NCI-H2107 (cell line): ENCODE measurements at regions not wholly inside any gene's neighbourhood (a gene's known extent, or its start where the extent isn't known, plus 50 kb on each side); places are given as distances from the start of the nearest gene placed in this dataset.
"Not testable (repeated sequence)": the region's sequence is repeated elsewhere in the genome, so short reads cannot be mapped to it uniquely, and the experiment has no call there.

ENCODE experiments used
- DNase-seq: peaks from one replicate; lab custom pipeline; 2025; lab: John Stamatoyannopoulos, UW

- not testable (repeated sequence) for DNase-seq
Observed at GRCh38 chr16:52104993-52105392, 441.9 kb downstream of the TOX3 start.

DNA sequence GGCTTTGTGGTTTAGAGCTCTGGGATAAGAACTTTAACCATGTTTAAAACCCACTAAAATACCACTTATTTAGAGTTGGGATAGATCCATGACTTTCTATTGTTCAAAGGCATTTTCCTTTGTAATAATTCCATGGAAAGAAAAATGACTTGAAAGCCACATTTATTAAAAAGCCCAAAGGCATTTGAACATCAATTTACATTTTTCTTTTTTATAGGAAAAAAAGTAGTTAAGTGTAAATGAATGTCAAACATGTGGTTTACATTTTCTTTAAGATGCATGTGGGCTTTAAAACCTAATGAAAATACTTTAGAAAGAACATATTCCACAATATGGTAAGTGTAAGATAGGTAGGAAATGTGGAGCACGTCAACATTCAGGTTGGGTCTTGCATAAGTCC is 443.2 kb downstream of the TOX3 start:
- no peak for DNase-seq

DNA sequence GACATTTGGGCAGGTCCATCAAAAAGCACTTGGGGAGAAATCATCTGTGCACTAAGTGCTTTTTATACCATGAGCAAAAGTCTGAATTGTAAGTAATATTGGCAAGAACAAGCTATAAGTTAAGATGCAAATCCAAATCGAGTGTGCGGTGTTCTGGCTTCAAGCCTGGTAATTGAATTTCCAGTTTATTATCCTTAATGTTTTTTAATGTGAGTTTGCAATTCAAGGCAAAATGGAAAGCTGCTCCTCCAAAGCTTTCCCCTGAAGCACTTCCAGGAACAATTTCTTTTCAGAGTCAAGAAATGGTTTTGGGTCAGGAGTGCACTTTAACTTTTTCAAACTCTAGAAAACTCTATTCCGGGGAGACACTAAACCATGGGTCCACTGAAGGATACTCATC is 445.7 kb downstream of the TOX3 start:
- no peak for DNase-seq

- no peak for DNase-seq
Observed at GRCh38 chr16:52099382-52099781, 447.6 kb downstream of the TOX3 start.

GRCh38 chr16:52095471-52095870 is 451.5 kb downstream of the TOX3 start:
- no peak for DNase-seq

- no peak for DNase-seq
Observed at GRCh38 chr16:52092126-52092525, 454.8 kb downstream of the TOX3 start.

DNA sequence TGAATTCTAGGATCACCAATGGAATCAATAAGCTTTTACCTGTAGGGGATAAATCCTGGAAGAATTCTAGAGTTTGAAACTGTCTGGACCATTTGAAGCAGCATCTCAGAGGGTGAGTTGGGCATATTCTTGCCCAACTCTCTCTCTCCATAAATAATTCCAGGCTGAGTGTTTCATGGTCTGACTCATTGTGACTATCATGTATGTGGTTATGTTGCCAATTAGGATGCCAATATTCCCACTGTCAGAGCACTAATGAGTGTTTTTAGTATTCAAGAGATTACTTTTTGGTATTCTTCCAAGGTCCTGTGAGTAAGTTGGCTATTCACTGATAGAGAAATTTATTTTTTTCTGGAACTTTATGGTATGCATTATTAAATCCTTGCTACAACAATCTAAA is 456.9 kb downstream of the TOX3 start:
- no peak for DNase-seq

DNA sequence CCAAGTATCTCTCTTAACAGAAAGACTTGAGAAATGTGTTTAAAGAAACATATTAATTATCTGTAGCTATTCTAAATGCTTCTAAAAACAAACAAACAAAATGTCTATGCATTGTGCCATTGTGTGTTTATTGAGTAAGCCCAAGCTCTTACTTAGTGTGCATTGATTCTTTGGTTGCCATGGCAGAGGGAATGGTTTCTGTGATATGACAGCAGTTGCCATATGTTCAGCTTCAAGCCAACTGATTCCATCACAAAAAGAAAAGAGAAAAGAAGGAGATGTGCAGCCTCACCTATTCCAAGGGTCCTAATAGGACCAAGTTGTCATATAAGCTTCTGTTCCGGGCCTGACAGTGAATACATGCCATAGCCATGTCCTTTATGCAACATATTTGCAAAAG is 457.5 kb downstream of the TOX3 start:
- no peak for DNase-seq

DNA sequence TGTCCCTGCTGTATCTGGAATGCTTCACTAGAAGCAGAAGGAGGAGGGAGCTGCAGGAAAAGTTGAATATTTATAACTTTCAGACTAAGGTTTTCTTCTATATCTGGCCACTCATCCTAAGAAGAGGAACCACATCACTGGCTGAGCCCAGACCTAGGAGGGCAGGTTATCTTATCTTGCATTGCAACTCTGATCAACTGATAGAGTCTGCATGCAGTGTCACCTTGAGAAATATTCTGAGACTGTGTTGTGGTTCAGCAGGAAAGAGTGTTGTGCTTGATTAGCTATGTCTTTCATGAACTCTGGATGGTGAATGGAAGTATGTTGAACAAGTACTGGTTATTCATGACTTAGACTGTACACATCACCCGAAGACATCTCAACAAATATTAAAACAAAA is 460.0 kb downstream of the TOX3 start:
- DNase-seq = no peak

DNA sequence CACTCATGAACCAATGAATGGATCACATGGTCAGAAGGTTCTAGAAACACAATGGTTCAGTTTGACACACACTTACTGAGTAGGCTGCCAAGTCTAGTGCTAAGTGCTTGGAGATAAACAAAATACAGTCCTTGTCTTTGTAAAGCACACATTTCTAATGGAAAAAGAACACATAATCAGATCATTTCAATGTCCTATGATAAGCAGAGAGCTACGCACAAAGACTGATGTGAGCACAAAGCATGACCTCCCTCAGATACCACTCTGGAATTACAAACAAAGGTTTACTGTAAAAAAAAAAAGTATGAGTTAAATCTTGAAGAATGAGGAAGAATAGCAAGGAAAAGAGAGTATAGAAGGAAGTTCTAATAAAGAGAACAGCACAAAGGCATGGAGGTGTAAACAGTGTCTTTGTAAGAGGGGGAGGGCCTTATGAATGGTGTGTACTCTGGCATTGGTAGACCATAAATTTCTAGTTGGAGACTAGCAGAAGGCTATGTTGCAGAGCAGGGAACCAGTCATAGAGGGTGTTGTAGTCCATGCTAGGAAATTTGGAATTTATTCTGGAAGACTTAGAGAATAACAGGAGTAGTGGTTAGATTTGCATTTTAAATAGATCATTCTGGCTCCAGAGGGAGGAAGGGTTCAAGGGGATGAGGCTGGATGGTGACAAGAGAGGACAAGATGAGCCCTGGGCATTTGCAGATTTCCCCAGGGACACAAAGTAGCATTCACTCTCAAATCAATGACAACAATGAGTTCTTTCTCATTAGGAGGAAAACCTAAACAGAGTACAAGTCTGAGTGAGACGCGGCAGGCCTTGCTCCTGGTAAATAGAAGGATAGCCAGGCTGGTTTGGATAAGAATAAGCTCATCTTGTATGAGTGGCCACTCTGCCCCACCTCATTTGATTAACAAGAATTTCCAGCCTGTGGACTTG is 468.0 kb downstream of the TOX3 start:
- DNase-seq = no peak

DNA sequence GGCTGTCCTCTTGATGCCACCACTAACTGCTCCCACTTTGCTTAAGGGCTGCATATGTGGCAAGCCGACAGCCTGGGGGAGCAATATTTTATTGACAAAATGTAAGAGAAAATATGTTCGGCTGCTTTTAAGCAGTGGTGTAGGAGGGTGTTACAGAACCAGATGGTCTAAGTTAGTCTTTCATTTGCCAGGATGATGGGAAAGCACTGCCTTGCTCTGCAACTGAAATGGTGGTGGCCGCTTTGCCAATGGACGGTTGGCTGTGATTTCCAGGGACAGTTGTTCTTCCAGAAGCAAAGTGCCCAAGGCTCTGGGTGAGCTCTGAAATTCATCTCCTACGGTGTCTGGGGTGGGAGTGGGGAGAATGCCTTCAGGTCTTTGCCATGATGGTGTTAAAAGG is 469.3 kb downstream of the TOX3 start:
- no peak for DNase-seq

GRCh38 chr16:52076801-52077201 is 470.1 kb downstream of the TOX3 start:
- no peak for DNase-seq

GRCh38 chr16:52076332-52076731 is 470.6 kb downstream of the TOX3 start:
- no peak for DNase-seq

GRCh38 chr16:52074133-52074532 is 472.8 kb downstream of the TOX3 start:
- no peak for DNase-seq

DNA sequence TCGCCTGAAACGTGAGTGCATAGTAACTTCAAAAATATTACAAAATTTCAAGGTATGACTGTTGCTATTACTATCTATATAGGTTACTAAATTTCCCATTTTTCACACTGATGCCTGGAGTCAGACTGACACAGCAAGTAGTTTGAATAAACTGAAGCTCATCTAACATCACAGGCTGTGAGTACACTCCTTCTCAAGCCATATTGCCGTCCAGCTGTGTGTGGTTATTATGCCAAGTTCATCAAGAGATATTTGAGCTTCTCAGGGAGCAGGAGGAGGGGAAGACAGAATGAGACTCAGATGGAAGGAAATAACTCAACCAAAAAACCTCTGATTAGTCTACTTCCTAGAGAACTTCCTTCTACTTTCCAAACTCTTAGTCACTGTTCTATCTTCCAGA is 473.9 kb downstream of the TOX3 start:
- no peak for DNase-seq

GRCh38 chr16:52071101-52071500 is 475.8 kb downstream of the TOX3 start:
- DNase-seq = no peak

GRCh38 chr16:52070341-52071057 is 476.4 kb downstream of the TOX3 start:
- no peak for DNase-seq

GRCh38 chr16:52069866-52070265 is 477.1 kb downstream of the TOX3 start:
- DNase-seq = peak; percentile 65

GRCh38 chr16:52068447-52069074 is 478.4 kb downstream of the TOX3 start:
- DNase-seq = peak; percentile 6

- DNase-seq = no peak
Observed at GRCh38 chr16:52066962-52067361, 480.0 kb downstream of the TOX3 start.

DNA sequence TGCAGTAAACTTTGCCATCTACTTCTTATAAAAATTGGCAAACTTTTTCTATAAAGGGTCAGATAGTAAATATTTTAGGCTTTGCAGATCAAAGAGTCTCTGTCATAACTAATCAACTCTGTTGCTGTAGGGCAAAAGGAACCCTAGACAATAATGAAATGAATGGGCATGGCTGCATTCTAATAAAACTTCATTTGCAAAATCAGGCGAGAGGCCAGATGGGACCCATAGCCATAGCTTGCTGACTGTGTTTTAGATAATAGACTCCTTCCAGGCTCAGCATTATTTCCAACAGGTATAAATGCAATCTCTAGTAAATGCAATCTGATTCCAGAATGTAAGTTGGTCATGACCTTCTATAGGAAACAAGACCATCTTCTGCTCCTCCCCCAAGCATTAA is 490.7 kb downstream of the TOX3 start:
- no peak for DNase-seq

GRCh38 chr16:52055381-52055780 is 491.6 kb downstream of the TOX3 start:
- DNase-seq = no peak

- DNase-seq = no peak
Observed at GRCh38 chr16:52054326-52054725, 492.6 kb downstream of the TOX3 start.
